ENCODE measurements at regions not wholly inside any gene's neighbourhood (a gene's known extent, or its start where the extent isn't known, plus 50 kb on each side); places are given as distances from the start of the nearest gene placed in this dataset.

GRCh38 chr3:107106316-107106715, 270.9 kb upstream of the CCDC54 start:
- DNase-seq (ENCODE audit: low spot score): no peak
- no peak for TF ChIP-seq CTCF (IDR thresholded peaks at IDR 0.05; ENCODE audit: unreplicated experiment)
- Mint-ChIP-seq H3K4me1 (ENCODE audit: unreplicated experiment) (no peaks in the 10 kb centered on the region), H3K36me3 (ENCODE audit: low read depth, unreplicated experiment) (no peaks in the 10 kb centered on the region), H3K27ac (ENCODE audit: unreplicated experiment) (no peak overlapping the region), H3K9me3 (ENCODE audit: unreplicated experiment) (no peaks in the 10 kb centered on the region), H3K27me3 (ENCODE audit: unreplicated experiment) (no peaks in the 10 kb centered on the region), H3K4me3 (ENCODE audit: unreplicated experiment) (no peak overlapping the region)

- Mint-ChIP-seq H3K27me3 (ENCODE audit: unreplicated experiment) (no peaks in the 10 kb centered on the region), H3K9me3 (ENCODE audit: unreplicated experiment) (no peaks in the 10 kb centered on the region), H3K4me3 (ENCODE audit: unreplicated experiment) (no peak overlapping the region), H3K4me1 (ENCODE audit: unreplicated experiment) (no peaks in the 10 kb centered on the region), H3K36me3 (ENCODE audit: low read depth, unreplicated experiment) (no peaks in the 10 kb centered on the region), H3K27ac (ENCODE audit: unreplicated experiment) (no peak overlapping the region)
- no peak for DNase-seq (ENCODE audit: low spot score)
- no peak for TF ChIP-seq CTCF (IDR thresholded peaks at IDR 0.05; ENCODE audit: unreplicated experiment)
Observed at GRCh38 chr3:107106907-107107306, 270.3 kb upstream of the CCDC54 start.

- TF ChIP-seq CTCF (IDR thresholded peaks at IDR 0.05; ENCODE audit: unreplicated experiment): no peak
- Mint-ChIP-seq H3K27ac (ENCODE audit: unreplicated experiment) (no peak overlapping the region), H3K4me3 (ENCODE audit: unreplicated experiment) (no peak overlapping the region)
Observed at GRCh38 chr3:107110596-107111305, 266.5 kb upstream of the CCDC54 start.

GRCh38 chr3:107111872-107112271, 265.4 kb upstream of the CCDC54 start:
- DNase-seq (ENCODE audit: low spot score): no peak
- Mint-ChIP-seq H3K4me1 (ENCODE audit: unreplicated experiment) (no peaks in the 10 kb centered on the region), H3K9me3 (ENCODE audit: unreplicated experiment) (no peaks in the 10 kb centered on the region), H3K36me3 (ENCODE audit: low read depth, unreplicated experiment) (no peaks in the 10 kb centered on the region), H3K4me3 (ENCODE audit: unreplicated experiment) (no peak overlapping the region), H3K27ac (ENCODE audit: unreplicated experiment) (no peak overlapping the region), H3K27me3 (ENCODE audit: unreplicated experiment) (no peaks in the 10 kb centered on the region)
- no peak for TF ChIP-seq CTCF (IDR thresholded peaks at IDR 0.05; ENCODE audit: unreplicated experiment)

More at GRCh38 chr3:107110596-107111305, 266.5 kb upstream of the CCDC54 start:
- no peak for DNase-seq (ENCODE audit: low spot score)
- H3K27me3 Mint-ChIP-seq (ENCODE audit: unreplicated experiment): no peaks in the 10 kb centered on the region
- no peaks in the 10 kb centered on the region for H3K36me3 Mint-ChIP-seq (ENCODE audit: low read depth, unreplicated experiment)
- no peaks in the 10 kb centered on the region for H3K4me1 Mint-ChIP-seq (ENCODE audit: unreplicated experiment)
- H3K9me3 Mint-ChIP-seq (ENCODE audit: unreplicated experiment): no peaks in the 10 kb centered on the region

GRCh38 chr3:107112356-107112755, 264.9 kb upstream of the CCDC54 start:
- no peaks in the 10 kb centered on the region for H3K9me3 Mint-ChIP-seq (ENCODE audit: unreplicated experiment)

More at GRCh38 chr3:107112356-107112755, 264.9 kb upstream of the CCDC54 start:
- no peak for DNase-seq (ENCODE audit: low spot score)
- Mint-ChIP-seq H3K27me3 (ENCODE audit: unreplicated experiment) (no peaks in the 10 kb centered on the region), H3K27ac (ENCODE audit: unreplicated experiment) (no peak overlapping the region), H3K4me1 (ENCODE audit: unreplicated experiment) (no peaks in the 10 kb centered on the region), H3K4me3 (ENCODE audit: unreplicated experiment) (no peak overlapping the region), H3K36me3 (ENCODE audit: low read depth, unreplicated experiment) (no peaks in the 10 kb centered on the region)
- no peak for TF ChIP-seq CTCF (IDR thresholded peaks at IDR 0.05; ENCODE audit: unreplicated experiment)

Data from endothelial cell (in vitro differentiated cells).